ENCODE measurements at regions not wholly inside any gene's neighbourhood (a gene's known extent, or its start where the extent isn't known, plus 50 kb on each side); places are given as distances from the start of the nearest gene placed in this dataset.

DNA sequence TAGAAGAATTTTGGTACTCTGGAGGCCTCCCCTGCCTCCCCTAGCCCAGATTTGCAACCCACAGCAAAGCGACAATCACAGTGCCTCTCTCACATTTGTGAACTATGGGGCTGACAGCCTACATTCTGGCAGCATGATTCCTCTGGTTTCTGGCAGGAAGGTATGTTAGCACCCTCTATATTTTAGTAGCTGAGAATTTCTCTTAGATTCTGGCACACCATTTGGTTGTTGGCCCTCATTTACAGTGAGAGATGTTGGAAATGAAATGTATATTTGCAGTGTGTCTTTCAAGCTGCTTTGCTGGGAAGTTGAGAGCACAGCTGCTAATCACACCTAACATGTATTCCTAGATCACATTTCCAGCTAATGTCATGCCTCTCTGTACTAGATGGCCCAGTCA is 735.0 kb downstream of the FGF9 start:
- FAIRE-seq = no peak
- no peaks in the 10 kb centered on the region for H3K27me3 ChIP-seq
- H3K36me3 ChIP-seq = no peaks in the 10 kb centered on the region
- H3K27ac ChIP-seq = no peak overlapping the region
- DNase-seq = no peak
- intact Hi-C loops (cut with DNase I) = no loop called here
- 77 to 90% methylated on average over 1 of the region's 1 CpG for WGBS, 2 donors
- no peaks in the 10 kb centered on the region for H3K4me1 ChIP-seq
- H3K9me3 ChIP-seq = no peaks in the 10 kb centered on the region
- no peak for ATAC-seq
- H3K4me3 ChIP-seq = no peak overlapping the region
- TF ChIP-seq, protein P1, sequence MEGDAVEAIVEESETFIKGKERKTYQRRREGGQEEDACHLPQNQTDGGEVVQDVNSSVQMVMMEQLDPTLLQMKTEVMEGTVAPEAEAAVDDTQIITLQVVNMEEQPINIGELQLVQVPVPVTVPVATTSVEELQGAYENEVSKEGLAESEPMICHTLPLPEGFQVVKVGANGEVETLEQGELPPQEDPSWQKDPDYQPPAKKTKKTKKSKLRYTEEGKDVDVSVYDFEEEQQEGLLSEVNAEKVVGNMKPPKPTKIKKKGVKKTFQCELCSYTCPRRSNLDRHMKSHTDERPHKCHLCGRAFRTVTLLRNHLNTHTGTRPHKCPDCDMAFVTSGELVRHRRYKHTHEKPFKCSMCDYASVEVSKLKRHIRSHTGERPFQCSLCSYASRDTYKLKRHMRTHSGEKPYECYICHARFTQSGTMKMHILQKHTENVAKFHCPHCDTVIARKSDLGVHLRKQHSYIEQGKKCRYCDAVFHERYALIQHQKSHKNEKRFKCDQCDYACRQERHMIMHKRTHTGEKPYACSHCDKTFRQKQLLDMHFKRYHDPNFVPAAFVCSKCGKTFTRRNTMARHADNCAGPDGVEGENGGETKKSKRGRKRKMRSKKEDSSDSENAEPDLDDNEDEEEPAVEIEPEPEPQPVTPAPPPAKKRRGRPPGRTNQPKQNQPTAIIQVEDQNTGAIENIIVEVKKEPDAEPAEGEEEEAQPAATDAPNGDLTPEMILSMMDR (IDR thresholded peaks at IDR 0.05) = no peak

DNA sequence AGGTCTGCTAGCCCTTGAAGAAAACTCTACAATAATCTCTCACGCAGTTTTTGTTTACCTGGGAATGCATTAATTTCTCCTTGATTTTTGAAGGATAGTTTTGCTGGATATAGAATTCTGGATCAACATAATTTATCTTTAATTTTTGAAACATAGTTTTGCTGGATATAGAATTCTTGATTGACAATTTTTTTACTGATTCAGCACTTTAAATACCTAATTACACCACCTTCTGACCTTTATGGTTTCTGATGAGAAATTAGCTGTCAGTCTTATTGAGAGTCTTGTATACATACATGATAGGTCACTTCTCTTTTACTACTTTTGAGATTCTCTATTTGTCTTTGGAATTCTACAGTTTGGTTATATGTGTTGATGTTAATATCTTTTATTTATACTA is 741.6 kb downstream of the FGF9 start:
- no peak for ATAC-seq
- no peak for DNase-seq
- no peak overlapping the region for H3K27ac ChIP-seq
- TF ChIP-seq, protein P1 (IDR thresholded peaks at IDR 0.05) = no peak
- H3K4me3 ChIP-seq = no peak overlapping the region
- FAIRE-seq = no peak
- H3K36me3 ChIP-seq = no peaks in the 10 kb centered on the region
- H3K27me3 ChIP-seq = no peaks in the 10 kb centered on the region
- no peaks in the 10 kb centered on the region for H3K4me1 ChIP-seq
- no peaks in the 10 kb centered on the region for H3K9me3 ChIP-seq
- intact Hi-C loops (cut with DNase I) = no loop called here
- WGBS, 2 donors = 70 to 76% methylated on average over 1 of the region's 1 CpG

DNA sequence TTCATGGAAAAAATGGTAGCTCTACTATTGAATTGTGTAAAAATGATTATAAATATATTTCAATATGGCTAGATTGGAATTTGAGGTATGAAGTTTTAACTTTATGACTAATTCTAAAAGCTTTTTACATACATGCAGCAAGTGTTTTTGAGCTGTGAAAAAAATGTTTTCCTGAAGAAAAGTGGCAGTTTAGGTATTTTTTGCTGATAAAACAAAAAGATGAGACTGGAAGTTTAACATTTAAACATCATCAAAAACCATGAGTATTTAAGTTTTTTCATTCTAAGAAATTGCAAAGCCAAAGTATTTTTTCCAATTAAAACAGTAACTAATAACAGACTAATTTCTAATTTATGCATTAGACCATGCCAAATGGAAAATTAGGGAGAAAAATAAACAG is 751.1 kb downstream of the FGF9 start:
- H3K27me3 ChIP-seq = no peaks in the 10 kb centered on the region
- FAIRE-seq = no peak
- no peak for ATAC-seq

DNA sequence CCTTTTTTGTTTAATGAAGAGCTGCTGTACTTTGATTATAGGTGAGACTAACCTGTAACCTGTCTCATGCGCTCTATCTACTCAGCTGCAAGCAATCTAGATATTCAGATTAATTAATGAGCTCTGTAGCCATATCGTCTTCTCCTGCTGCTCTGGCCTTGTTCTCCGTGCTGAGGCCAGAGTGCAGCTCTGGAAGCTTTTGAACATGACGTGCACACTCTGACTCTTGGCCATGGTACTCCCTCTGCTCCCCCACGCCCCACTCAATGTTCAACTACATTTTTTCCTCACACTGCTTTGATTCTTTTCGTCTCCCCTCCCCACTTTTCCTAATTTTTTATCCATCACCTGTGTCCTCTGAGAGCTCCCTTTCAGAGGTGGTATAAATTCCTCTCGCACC is 751.8 kb downstream of the FGF9 start:
- no peak overlapping the region for H3K4me3 ChIP-seq
- intact Hi-C loops (cut with DNase I) = no loop called here
- no peaks in the 10 kb centered on the region for H3K27me3 ChIP-seq
- FAIRE-seq = no peak
- no peaks in the 10 kb centered on the region for H3K4me1 ChIP-seq
- ATAC-seq = no peak
- no peaks in the 10 kb centered on the region for H3K36me3 ChIP-seq
- no peak overlapping the region for H3K27ac ChIP-seq
- TF ChIP-seq, protein P1 (IDR thresholded peaks at IDR 0.05) = no peak
- H3K9me3 ChIP-seq = no peaks in the 10 kb centered on the region
- 55 to 66% methylated on average over 7 of the region's 7 CpGs for WGBS, 2 donors
- DNase-seq = no peak

More for the DNA sequence above, 751.1 kb downstream of the FGF9 start:
- intact Hi-C loops (cut with DNase I) = no loop called here
- Histone ChIP-seq H3K9me3 (no peaks in the 10 kb centered on the region), H3K36me3 (no peaks in the 10 kb centered on the region), H3K27ac (no peak overlapping the region), H3K4me1 (no peaks in the 10 kb centered on the region), H3K4me3 (no peak overlapping the region)
- no peak for DNase-seq
- TF ChIP-seq, protein P1 (IDR thresholded peaks at IDR 0.05) = no peak

DNA sequence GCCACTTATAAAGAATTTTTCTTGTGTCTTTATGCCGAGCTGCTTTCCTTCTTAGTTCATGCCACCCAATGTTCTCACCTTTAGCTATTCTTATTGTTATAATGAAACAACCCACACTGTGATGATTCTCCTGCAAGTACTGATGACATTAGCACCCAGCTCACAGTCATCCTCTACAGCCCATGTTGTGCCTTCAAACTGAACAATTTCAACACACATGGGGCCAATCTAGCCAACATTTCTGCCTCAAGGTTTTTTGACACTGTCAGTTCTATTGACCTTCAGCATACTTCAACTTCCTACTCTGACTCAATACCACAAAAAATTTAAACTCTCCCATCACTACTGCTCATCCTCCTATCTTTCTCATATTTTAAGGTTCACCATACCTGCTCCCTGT is 752.4 kb downstream of the FGF9 start:
- no peak overlapping the region for H3K27ac ChIP-seq
- TF ChIP-seq, protein P1 (IDR thresholded peaks at IDR 0.05) = no peak
- DNase-seq = no peak
- H3K4me3 ChIP-seq = no peak overlapping the region
- H3K4me1 ChIP-seq = no peaks in the 10 kb centered on the region
- H3K9me3 ChIP-seq = no peaks in the 10 kb centered on the region
- H3K36me3 ChIP-seq = no peaks in the 10 kb centered on the region
- intact Hi-C loops (cut with DNase I) = no loop called here
- no peaks in the 10 kb centered on the region for H3K27me3 ChIP-seq
- 65 to 89% methylated on average over 1 of the region's 1 CpG for WGBS, 2 donors
- ATAC-seq = no peak
- FAIRE-seq = no peak
